NCI-H146 (cell line): ENCODE measurements at regions not wholly inside any gene's neighbourhood (a gene's known extent, or its start where the extent isn't known, plus 50 kb on each side); places are given as distances from the start of the nearest gene placed in this dataset.

Experiments used
- DNase-seq: peaks from one replicate; lab custom pipeline; 2025; lab: John Stamatoyannopoulos, UW

DNA sequence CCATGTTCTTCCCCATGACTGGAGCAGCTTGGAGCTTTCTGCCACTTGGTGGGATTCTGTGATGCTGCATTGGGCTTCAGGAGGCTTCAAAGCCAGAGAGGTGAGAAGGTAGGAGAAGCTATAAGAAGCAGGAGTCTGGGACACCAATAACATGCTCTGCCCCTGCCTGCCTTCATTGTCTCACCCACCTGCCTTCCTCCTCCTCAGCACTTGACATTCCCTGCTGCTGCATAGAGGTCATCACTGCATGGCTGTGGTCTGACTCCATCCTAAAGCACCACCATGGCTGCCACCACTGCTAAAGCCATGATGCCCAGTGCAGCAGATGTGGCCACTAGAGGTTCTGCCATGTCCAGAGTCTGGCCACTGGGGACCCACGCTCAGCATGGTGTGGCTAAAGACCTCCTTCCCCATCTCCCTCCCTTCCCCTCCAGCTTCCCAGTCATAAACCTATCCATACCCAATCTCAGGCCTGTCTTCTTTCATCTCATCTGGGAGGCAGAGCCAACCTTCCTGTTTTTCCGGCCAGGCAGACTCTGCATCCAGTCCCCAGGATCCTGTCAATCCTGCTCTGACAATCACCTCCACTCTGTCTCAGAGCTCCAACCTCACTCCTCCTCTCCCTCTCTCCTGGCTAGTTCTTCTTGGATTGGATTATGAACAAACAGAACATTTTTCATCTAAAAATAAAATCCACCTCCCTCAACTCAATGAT is 285.1 kb upstream of the POU3F1 start:
- no peak for DNase-seq

GRCh38 chr1:38330799-38331198 is 284.2 kb upstream of the POU3F1 start:
- DNase-seq = no peak

GRCh38 chr1:38329644-38330043 is 283.1 kb upstream of the POU3F1 start:
- DNase-seq = no peak

- no peak for DNase-seq
These were observed 281.9 kb upstream of the POU3F1 start for GRCh38 chr1:38328278-38329035.

GRCh38 chr1:38327559-38327973 is 281.0 kb upstream of the POU3F1 start:
- DNase-seq = no peak

- DNase-seq = no peak
These were observed 280.3 kb upstream of the POU3F1 start for GRCh38 chr1:38326856-38327255.

GRCh38 chr1:38326135-38326534 is 279.5 kb upstream of the POU3F1 start:
- no peak for DNase-seq

DNA sequence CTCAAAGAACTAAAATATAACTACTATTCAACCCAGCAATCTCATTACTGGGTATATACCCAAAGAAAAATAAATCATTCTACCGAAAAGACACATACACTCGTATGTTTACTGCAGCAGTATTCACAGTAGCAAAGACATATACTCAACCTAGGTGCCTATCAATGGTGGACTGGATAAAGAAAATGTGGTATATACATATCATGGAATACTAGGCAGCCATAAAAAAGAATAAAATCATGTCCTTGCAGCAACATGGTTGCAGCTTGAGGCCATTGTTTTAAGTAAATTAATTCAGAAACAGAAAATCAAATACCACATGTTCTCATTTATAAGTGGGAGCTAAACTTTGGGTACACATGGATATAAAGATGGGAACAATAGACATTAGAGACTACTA is 266.2 kb upstream of the POU3F1 start:
- no peak for DNase-seq

DNA sequence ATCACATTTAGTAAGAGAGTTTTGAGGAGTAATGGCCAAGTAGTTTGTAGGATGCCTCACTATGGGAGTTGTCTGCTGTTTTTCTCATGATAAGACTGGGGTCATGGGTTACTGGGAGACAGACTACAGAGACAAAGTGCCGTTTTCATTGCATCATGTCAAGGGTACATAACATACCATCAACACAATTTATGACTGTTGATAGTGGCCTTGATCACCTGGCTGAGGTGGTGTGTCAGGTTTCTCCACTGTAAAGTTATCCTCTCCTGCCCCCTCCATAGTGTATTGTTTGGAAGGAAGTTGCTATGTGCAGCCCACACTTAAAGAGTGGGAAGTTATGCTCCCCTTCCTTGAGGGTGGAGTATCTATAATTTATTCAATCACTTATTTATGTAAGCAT is 263.5 kb upstream of the POU3F1 start:
- DNase-seq = no peak

DNA sequence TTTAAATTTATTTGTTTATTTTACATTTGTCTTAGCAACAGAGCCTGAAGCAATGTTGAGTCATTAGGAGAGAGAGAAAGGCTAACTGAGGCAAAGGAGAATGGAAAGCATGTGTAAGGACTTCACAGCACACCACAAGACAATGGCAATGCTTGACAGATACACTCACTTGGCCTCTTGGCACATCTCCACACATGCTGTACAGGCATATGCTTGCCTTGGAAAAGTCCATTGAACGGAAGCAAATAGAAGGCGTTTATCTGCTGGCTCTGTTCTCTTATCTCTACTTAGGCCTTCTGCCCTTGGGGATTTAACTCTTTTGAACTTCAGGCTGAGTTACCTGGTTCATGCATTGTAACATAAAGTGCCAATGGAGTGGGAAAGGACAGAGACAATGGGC is 262.2 kb upstream of the POU3F1 start:
- no peak for DNase-seq

DNA sequence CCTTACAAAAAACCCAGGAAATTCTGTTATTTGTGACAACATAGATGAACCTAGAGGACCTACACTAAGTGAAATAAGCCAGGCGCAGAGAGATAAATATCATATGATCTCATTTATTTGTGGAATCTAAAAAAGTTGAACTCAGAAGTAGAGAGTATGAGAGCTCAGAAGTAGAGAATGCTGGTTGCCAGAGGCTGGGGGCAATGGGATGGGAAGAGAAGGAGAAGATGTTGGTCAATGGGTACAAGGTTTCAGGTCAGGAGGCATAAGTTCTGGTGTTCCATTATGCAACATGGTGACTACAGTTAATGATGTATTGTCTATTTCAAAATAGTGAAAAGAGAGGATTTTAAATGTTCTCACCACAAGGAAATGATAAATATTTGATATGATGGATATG is 259.1 kb upstream of the POU3F1 start:
- DNase-seq = no peak

DNA sequence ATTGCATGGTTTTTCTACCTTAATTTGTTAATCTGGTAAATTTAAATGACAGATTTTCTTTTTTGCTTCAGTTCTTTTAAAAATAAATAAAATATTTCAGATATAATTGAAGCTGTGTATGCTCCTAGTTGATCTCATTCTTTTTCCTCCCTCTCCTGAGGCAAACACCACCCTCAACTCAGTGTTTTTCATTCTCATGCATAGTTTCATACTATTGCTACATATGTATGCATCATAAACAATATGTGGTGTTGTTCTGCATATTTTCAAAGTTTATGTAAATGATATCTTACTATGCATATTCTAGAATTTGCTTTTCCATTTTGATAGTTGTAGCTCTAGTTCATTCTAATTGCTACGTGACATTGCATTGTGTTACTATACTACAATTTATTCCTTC is 257.2 kb upstream of the POU3F1 start:
- DNase-seq = no peak

DNA sequence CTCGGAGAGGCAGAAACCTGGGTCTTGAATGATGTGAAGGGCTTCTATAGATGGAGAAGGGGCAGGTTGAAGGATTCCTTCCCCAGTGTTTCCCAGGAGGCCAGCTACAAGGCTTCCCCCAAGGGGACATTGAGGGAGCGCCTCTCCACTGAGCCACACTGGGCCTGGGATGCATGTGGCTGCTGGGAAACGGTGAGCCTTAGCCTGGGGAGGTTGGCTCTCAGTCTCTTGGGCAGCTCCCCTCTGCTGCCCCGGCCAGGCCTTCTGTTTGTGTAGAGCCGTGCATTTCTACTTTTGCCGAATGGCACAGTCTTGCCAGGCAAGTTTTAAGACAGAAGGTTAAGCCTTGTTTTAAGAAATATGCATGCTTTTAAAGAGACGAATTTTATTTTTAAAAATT is 254.4 kb upstream of the POU3F1 start:
- DNase-seq = no peak

- DNase-seq = no peak
These were observed 254.0 kb upstream of the POU3F1 start for GRCh38 chr1:38300616-38301015.

- DNase-seq = no peak
These were observed 251.2 kb upstream of the POU3F1 start for GRCh38 chr1:38297842-38298241.

DNA sequence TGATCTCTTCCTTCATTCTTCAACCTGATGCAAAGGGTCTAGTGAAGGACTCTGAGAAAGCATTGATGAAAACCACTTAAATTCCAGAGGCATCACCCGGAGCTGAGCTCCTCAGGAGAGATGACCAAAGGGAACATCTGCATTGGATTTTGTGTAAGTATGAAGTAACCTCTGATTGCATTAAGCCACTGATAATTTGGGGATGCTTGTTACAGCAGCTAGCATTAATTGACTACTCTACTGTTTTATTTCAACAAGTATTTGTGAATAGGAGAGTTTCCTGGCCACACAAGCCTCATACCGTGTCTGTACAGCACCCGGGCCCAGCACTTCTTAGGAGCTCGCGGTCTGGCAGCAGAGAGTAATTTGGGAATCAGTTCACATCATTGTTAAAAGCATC is 250.7 kb upstream of the POU3F1 start:
- DNase-seq = no peak

DNA sequence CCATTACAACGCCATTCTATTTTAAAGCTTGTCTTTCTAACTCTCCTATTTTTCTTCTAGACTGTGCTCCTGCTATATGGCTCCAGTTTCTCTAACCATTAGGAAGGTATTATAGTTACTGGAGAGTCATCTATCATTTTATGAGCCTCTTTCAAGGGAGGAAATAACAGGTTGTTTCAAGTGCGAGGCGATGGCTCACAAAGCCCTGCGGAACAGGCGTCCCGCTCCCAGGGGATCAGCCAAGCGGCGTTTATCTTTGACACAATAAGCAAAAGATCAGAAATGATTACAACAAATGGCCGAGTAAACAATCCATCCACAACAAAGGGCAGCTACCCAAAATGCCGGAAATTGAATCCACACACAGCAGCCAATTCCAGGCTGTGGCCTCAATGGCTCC is 249.5 kb upstream of the POU3F1 start:
- no peak for DNase-seq

DNA sequence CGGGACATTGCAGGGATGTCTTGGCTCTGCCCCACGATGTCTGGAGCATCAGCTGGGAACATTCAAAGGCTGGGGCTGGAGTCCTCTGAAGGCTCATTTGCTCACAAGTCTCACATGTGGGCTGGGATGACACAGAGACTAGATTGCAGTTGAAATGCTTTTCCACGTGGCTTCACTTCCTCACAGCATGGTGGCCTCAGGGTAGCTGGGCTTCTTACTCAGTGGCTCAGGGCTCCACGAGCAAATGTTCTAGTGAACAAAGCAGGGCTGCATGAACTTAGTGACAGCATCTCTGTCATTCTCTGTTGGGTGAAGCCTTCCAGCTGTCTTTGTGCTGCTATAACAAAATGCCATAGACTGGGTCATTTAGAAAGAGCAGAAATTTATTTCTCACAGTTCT is 247.0 kb upstream of the POU3F1 start:
- no peak for DNase-seq

- no peak for DNase-seq
These were observed 246.4 kb upstream of the POU3F1 start for GRCh38 chr1:38292969-38293368.

DNA sequence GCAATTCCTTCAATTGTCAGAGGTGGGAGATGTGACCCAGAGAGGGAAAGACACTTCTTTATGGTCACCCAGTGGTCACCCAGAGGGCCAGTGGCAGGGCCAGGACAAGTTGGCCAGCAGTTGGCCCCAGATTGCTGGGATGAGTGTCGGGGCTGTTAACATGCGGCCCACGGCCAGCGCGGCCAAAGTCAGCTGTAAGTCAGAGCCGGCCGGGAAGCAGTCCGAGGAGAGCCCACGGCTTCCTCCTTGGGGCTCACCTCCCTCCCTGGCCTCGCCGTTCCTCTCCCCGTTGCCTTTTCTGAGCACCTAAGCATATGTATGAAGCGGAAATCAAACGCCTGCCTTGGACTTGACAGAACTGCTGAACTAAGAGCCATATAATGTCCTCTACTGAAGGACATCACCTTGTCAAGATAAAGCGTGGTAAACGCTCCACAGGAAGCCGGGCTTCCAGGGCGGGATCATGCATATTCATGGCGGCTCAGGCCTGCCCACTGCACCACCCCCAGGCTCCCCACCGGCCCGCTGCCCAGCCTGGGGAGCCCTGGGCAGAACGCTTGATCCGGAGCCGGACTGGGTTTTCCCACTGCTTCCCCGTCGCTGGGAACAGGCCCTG is 245.4 kb upstream of the POU3F1 start:
- DNase-seq = no peak

DNA sequence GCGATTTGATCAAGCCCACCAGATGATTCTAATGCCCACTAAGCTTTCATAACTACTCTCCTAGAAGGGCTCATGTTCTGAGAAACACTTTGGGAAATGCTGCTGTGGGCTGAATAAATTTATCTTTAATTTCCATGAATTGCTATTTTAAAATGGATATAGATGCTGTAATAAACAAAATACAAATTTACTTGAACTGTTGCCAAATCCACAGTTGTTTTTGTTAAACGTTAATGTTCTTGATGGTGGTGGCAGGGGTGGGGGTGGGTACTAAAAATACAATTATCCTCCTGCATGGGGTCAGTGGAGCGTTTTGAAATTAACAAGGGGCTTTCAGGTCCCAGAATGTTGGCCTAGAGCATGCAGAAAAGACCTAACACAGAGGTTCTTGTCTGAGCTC is 244.7 kb upstream of the POU3F1 start:
- no peak for DNase-seq

GRCh38 chr1:38289034-38289433 is 242.4 kb upstream of the POU3F1 start:
- no peak for DNase-seq

DNA sequence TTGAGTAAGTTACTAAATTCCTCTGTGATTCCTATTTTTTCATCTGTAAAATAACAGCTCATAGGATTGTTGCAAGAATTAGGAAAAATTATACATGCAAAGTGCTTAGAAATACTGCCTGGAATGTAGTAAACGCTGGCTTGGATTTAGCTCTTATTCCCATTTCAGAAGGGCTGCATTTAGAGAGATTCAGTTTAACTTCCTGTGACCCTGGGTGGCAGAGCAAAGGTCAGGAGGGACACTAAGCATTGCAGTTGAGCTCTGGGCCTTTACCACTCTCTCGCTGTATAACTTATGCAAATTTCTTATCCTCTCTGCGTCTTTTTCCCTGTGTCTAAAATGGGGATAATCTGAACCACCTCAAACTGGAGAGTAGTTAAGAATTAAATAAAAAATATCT is 241.0 kb upstream of the POU3F1 start:
- DNase-seq = no peak
